Mesenchymal stem cell (in vitro differentiated cells and primary cell): ENCODE measurements at regions not wholly inside any gene's neighbourhood (a gene's known extent, or its start where the extent isn't known, plus 50 kb on each side); places are given as distances from the start of the nearest gene placed in this dataset.

Experiments
- DNase-seq: peaks from one replicate; pipeline ENCODE4 v3.0.0-alpha.2; 2013
- H2AFZ ChIP-seq: one replicate; pipeline ENCODE4 v1.6.1; 2013; ENCODE audit warnings: low read depth, mild to moderate bottlenecking, control low read depth, inconsistent platforms, low read length, moderate library complexity
- H2AK5ac ChIP-seq: 2 replicates; pipeline ENCODE4 v1.6.1; 2013; ENCODE audit warnings: low read length, moderate library complexity, mild to moderate bottlenecking, inconsistent platforms; ENCODE audit not compliant: severe bottlenecking
- H2BK120ac ChIP-seq: one replicate; pipeline ENCODE4 v1.6.1; 2013; ENCODE audit warnings: low read depth, mild to moderate bottlenecking, inconsistent platforms, low read length, moderate library complexity
- H2BK12ac ChIP-seq, 2 experiments: one replicate each; pipeline ENCODE4 v1.6.1; 2013; ENCODE audit warnings: inconsistent platforms in 2 of 2, low read length in 2 of 2, mild to moderate bottlenecking in 2 of 2, moderate library complexity in 2 of 2, control low read depth in 1 of 2
- H2BK15ac ChIP-seq: one replicate; pipeline ENCODE4 v1.6.1; 2013; ENCODE audit warnings: mild to moderate bottlenecking, low read depth, inconsistent platforms; ENCODE audit not compliant: poor library complexity, severe bottlenecking
- H2BK5ac ChIP-seq: 2 replicates; pipeline ENCODE4 v1.6.1; 2013; ENCODE audit warnings: low read depth, mild to moderate bottlenecking, low read length, control low read depth, inconsistent platforms; ENCODE audit not compliant: poor library complexity, severe bottlenecking
- H3K14ac ChIP-seq, 2 experiments: one replicate each; pipeline ENCODE4 v1.6.1; 2013; ENCODE audit warnings: inconsistent platforms in 2 of 2, low read length in 2 of 2, control low read depth in 1 of 2, mild to moderate bottlenecking in 1 of 2, moderate library complexity in 1 of 2
- H3K18ac ChIP-seq, 2 experiments: one replicate each; pipeline ENCODE4 v1.6.1; 2013; ENCODE audit warnings: inconsistent platforms in 2 of 2, low read length in 2 of 2, control low read depth in 1 of 2, low read depth in 1 of 2, mild to moderate bottlenecking in 1 of 2
- H3K23ac ChIP-seq, 2 experiments: one replicate each; pipeline ENCODE4 v1.6.1; 2013; ENCODE audit warnings: inconsistent platforms in 2 of 2, low read length in 2 of 2, mild to moderate bottlenecking in 2 of 2, moderate library complexity in 2 of 2, control low read depth in 1 of 2
- H3K27ac ChIP-seq: 2 replicates; pipeline ENCODE4 v1.5.1; 2013; ENCODE audit warnings: mild to moderate bottlenecking, moderate library complexity, low read length, control low read depth, inconsistent platforms; ENCODE audit not compliant: poor library complexity, severe bottlenecking
- H3K27me3 ChIP-seq, 2 experiments: 2 replicates each; pipeline versions ENCODE4 v1.6.1 to v1.7.0; 2013; ENCODE audit warnings: low read length in 2 of 2, mild to moderate bottlenecking in 2 of 2, moderate library complexity in 2 of 2, control low read depth in 1 of 2, inconsistent platforms in 1 of 2; ENCODE audit not compliant: control insufficient read depth in 1 of 2, insufficient read depth in 1 of 2
- H3K36me3 ChIP-seq, 2 experiments: 2 replicates each; pipeline versions ENCODE4 v1.6.1 to v1.7.0; 2013; ENCODE audit warnings: low read length in 2 of 2, control low read depth in 1 of 2, inconsistent platforms in 1 of 2, low read depth in 1 of 2, mild to moderate bottlenecking in 1 of 2; ENCODE audit not compliant: insufficient read depth in 2 of 2, control insufficient read depth in 1 of 2
- H3K4ac ChIP-seq, 2 experiments: one replicate each; pipeline ENCODE4 v1.6.1; 2013; ENCODE audit warnings: inconsistent platforms in 2 of 2, low read length in 2 of 2, mild to moderate bottlenecking in 2 of 2, moderate library complexity in 2 of 2, control low read depth in 1 of 2, low read depth in 1 of 2
- H3K4me1 ChIP-seq: 2 replicates; pipeline ENCODE4 v1.6.1; 2013; ENCODE audit warnings: low read depth, low read length, control low read depth; ENCODE audit not compliant: control insufficient read depth, insufficient read depth
- H3K4me2 ChIP-seq: 2 replicates; pipeline ENCODE4 v1.6.1; 2013; ENCODE audit warnings: low read length, mild to moderate bottlenecking, inconsistent platforms; ENCODE audit not compliant: poor library complexity, severe bottlenecking
- H3K4me3 ChIP-seq, 2 experiments: 2 replicates each; pipeline versions ENCODE4 v1.5.1 to v1.7.0; 2013; ENCODE audit warnings: low read length in 2 of 2, mild to moderate bottlenecking in 2 of 2, control low read depth in 1 of 2, low read depth in 1 of 2; ENCODE audit not compliant: insufficient read depth in 1 of 2
- H3K79me1 ChIP-seq: replicated peaks from 2 replicates; pipeline ENCODE4 v1.6.1; 2013; ENCODE audit warnings: mild to moderate bottlenecking, control low read depth, low read length, inconsistent platforms; ENCODE audit not compliant: poor library complexity, severe bottlenecking
- H3K9ac ChIP-seq: 2 replicates; pipeline ENCODE4 v1.7.0; 2013; ENCODE audit warnings: mild to moderate bottlenecking, low read length, moderate library complexity
- H3K9me3 ChIP-seq: 2 replicates; pipeline ENCODE4 v1.7.0; 2013; ENCODE audit warnings: mild to moderate bottlenecking, low read length; ENCODE audit not compliant: control insufficient read depth
- H4K8ac ChIP-seq: one replicate; pipeline ENCODE4 v1.6.1; 2013; ENCODE audit warnings: inconsistent platforms, mild to moderate bottlenecking, low read length, moderate library complexity
- H4K91ac ChIP-seq: one replicate; pipeline ENCODE4 v1.6.1; 2013; ENCODE audit warnings: mild to moderate bottlenecking, low read length, inconsistent platforms
- WGBS: methylation state at CpG from one replicate; pipeline ENCODE4 v1.1.7; 2013; ENCODE audit warnings: mixed read lengths; 5-methylcytosine and 5-hydroxymethylcytosine counted together

DNA sequence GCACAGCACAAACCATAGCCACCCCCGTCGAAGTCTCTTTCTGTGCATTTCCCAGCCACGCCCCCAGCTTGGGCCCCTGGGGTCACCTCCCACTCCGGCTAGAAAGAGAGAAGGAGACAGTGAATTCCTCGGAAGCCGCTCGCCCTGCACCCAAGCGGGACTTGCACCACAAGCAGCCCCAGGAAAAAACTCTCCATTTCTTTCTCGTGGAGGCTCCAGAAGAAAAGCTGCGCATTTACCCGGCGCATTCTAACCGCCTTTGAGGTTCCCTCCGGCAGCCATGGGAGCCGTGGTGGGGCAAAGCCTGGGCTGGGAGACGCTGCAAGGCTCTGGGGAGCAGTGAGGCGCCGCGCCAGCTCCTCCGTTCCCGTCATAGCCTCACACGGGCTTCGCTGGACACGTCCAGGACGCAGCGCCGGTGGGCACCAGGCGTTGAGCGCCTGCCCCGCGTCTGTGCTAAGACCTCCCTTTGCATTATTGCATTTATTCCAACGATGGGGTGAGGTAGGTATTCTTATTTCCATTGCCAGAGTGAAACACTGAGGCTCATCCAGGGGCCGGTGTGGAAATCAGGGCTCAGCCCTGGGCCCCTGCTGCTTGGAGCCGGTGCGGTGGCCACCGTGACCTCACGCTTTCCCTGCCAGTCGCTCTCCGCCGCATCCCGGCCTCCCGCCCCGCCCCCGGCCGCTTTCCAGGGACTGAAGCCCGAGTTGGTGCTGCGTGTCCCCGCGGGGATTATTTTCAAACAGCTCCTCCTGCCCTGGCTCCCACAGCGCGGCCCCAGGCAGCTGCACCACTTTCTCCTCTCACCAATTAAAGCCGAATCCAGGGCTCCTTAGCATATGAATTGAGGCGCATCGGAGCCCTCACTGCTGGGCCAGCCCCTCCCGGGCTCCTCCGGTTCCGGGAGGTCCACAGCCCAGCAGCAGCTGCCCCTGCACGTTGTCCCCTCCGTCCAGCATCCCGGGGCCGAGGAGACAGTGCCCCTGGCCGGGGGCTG is 148.3 kb upstream of the AFDN start:
- no peak overlapping the region for H2AFZ ChIP-seq
- H4K91ac ChIP-seq, result peak overlapping the region; percentile 88
- peak overlapping the region; percentile 64 to 68 for H2BK12ac ChIP-seq
- H3K36me3 ChIP-seq, result no peaks in the 10 kb centered on the region
- no peak overlapping the region for H2AK5ac ChIP-seq
- peak overlapping the region in 1 of 2 experiments; percentile 78 for H3K14ac ChIP-seq
- peak overlapping the region in 1 of 2 experiments; percentile 34 for H3K23ac ChIP-seq
- H3K79me1 ChIP-seq, result no peaks in the 10 kb centered on the region
- H2BK120ac ChIP-seq, result peak overlapping the region; percentile 76
- DNase-seq, result peak; percentile 73
- peak overlapping the region; percentile 35 to 63 for H3K4me3 ChIP-seq
- peaks cover 41 to 58% of the 10 kb centered on the region in 2 experiments for H3K27me3 ChIP-seq
- peaks cover 21% of the 10 kb centered on the region for H3K4me1 ChIP-seq
- no peak overlapping the region for H3K9ac ChIP-seq
- H3K18ac ChIP-seq, result peak overlapping the region; percentile 90 to 91
- no peak overlapping the region for H3K27ac ChIP-seq
- WGBS, result 2% methylated on average over 57 of the region's 62 CpGs
- peak overlapping the region; percentile 94 for H3K4me2 ChIP-seq
- H2BK5ac ChIP-seq, result no peak overlapping the region
- H4K8ac ChIP-seq, result peak overlapping the region; percentile 94
- H3K4ac ChIP-seq, result peak overlapping the region; percentile 80 to 84
- H3K9me3 ChIP-seq, result no peaks in the 10 kb centered on the region
- peak overlapping the region; percentile 68 for H2BK15ac ChIP-seq

DNA sequence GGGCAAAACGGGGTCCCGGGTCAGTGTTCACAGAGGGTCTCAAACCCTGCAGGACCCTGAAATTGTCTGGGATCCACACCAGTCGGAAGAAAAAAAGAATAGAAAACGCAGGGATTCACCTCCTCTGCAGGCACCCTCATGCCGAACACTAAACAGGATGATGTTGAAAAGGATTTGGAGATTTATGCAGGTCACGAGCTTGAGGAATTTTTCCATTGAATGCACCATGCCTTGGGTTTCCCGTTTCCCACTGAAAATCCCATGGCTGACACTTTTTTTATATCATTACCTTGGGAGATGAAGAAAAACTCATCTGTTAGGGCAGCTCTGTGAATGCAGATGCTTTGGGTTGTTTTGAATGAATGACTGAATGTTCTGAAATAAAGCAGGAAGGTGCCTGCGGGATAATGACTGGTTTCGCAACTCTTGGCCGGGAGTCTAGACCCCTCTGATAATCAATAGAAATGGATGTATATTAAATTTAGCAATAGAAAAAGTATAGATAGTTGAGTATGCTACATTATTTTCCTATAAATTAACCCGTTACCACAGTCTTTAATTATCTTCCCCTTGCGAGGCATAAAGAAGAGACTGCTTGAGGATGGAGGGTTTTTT is 147.5 kb upstream of the AFDN start:
- Histone ChIP-seq H2BK5ac (no peak overlapping the region), H3K9ac (no peak overlapping the region), H2BK12ac (peak overlapping the region in 1 of 2 experiments; percentile 68), H2AFZ (no peak overlapping the region), H3K27ac (no peak overlapping the region), H2BK15ac (peak overlapping the region; percentile 68), H4K91ac (no peak overlapping the region), H3K4me3 (no peak overlapping the region), H3K9me3 (no peaks in the 10 kb centered on the region), H3K4ac (peak overlapping the region; percentile 70 to 84), H3K23ac (no peak overlapping the region), H3K79me1 (no peaks in the 10 kb centered on the region), H3K36me3 (no peaks in the 10 kb centered on the region), H4K8ac (peak overlapping the region; percentile 48), H2AK5ac (no peak overlapping the region), H3K27me3 (peaks cover 41 to 58% of the 10 kb centered on the region in 2 experiments), H2BK120ac (peak overlapping the region; percentile 76), H3K4me2 (peak overlapping the region; percentile 94), H3K18ac (peak overlapping the region; percentile 59 to 90), H3K4me1 (peaks cover 22% of the 10 kb centered on the region), H3K14ac (no peak overlapping the region)
- 53% methylated on average over 7 of the region's 12 CpGs for WGBS
- no peak for DNase-seq

DNA sequence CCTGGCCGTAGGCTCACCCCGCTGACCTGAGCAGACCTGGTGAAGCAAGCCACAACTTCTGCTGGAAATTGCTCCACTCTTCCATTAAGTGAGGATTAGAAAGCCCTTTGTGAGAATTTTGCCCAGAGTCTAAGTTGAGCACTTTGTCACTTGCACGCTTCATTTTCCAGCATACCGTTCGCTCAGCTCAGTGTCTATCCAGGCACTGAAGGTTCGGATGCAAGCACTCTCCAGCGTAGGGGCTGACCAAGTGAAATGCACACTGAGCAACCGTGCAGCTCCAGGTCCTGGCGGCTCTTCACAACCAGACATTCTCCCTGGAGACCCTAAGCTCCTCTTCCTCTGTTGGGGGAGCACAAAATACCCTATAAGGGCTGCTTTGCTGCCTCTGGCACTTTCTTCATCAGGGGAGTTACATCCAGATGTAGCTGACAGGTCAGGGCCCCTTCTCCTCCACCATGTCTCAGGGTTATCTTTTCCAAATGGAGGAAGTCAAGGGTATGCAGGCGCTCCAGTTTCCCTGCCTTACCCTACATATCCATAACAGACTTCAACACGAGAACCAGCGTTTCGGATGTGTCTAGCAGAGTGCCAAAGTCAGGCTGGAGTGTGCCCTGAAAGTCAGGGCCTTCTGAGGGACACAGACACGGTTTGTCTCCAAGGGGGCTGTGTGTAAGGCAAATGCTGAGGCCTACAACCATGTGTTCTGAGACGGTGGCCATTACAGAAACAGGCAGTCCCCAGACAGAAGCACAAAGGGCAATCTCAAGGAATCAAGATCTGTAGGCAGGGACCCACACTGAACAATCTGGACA is 146.7 kb upstream of the AFDN start:
- WGBS, result 86% methylated on average over 15 of the region's 15 CpGs
- H3K23ac ChIP-seq, result no peak overlapping the region
- H2BK15ac ChIP-seq, result no peak overlapping the region
- no peak overlapping the region for H2AK5ac ChIP-seq
- no peak overlapping the region for H3K4me2 ChIP-seq
- H2AFZ ChIP-seq, result no peak overlapping the region
- H3K9me3 ChIP-seq, result no peaks in the 10 kb centered on the region
- H3K4me1 ChIP-seq, result peaks cover 22% of the 10 kb centered on the region
- peaks cover 41 to 60% of the 10 kb centered on the region in 2 experiments for H3K27me3 ChIP-seq
- no peak overlapping the region for H3K27ac ChIP-seq
- H3K14ac ChIP-seq, result peak overlapping the region in 1 of 2 experiments; percentile 88
- DNase-seq, result no peak
- peak overlapping the region; percentile 29 for H4K8ac ChIP-seq
- H3K36me3 ChIP-seq, result no peaks in the 10 kb centered on the region
- H2BK120ac ChIP-seq, result no peak overlapping the region
- H3K18ac ChIP-seq, result peak overlapping the region; percentile 24 to 67
- H3K9ac ChIP-seq, result no peak overlapping the region
- peak overlapping the region; percentile 38 to 82 for H3K4ac ChIP-seq
- no peak overlapping the region for H2BK5ac ChIP-seq
- H2BK12ac ChIP-seq, result peak overlapping the region; percentile 75 to 85
- H3K4me3 ChIP-seq, result no peak overlapping the region
- H3K79me1 ChIP-seq, result no peaks in the 10 kb centered on the region
- peak overlapping the region; percentile 41 for H4K91ac ChIP-seq
